GM12874 (cell line): ENCODE measurements at regions not wholly inside any gene's neighbourhood (a gene's known extent, or its start where the extent isn't known, plus 50 kb on each side); places are given as distances from the start of the nearest gene placed in this dataset.

Experiments used
- TF ChIP-seq, protein P1 (sequence below): IDR thresholded peaks from 2 replicates; pipeline ENCODE4 v1.5.1; 2011; ENCODE audit warnings: low read depth, mild to moderate bottlenecking, control low read depth, low read length, moderate library complexity; ENCODE audit not compliant: insufficient read depth

DNA sequence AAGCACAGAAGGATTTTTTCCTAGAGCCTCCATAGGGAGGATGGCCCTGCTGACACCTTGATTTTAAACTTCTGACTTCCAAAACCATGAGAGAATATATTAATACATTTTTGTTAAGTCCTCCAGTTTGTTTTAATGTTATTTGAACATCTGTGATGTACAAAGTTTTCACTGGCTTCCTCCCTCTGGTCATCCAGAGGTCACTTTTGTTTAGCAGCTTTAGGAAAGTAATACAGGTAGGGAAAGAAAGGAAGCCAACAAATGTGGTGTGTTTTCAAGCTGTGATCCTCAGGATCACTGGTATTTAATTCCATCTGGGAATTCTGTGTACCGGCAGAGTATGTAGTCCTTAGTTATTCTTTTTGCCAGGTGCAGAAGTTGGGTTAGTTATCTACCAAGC is 488.8 kb upstream of the ATXN8OS start:
- TF ChIP-seq, protein P1, sequence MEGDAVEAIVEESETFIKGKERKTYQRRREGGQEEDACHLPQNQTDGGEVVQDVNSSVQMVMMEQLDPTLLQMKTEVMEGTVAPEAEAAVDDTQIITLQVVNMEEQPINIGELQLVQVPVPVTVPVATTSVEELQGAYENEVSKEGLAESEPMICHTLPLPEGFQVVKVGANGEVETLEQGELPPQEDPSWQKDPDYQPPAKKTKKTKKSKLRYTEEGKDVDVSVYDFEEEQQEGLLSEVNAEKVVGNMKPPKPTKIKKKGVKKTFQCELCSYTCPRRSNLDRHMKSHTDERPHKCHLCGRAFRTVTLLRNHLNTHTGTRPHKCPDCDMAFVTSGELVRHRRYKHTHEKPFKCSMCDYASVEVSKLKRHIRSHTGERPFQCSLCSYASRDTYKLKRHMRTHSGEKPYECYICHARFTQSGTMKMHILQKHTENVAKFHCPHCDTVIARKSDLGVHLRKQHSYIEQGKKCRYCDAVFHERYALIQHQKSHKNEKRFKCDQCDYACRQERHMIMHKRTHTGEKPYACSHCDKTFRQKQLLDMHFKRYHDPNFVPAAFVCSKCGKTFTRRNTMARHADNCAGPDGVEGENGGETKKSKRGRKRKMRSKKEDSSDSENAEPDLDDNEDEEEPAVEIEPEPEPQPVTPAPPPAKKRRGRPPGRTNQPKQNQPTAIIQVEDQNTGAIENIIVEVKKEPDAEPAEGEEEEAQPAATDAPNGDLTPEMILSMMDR: no peak

DNA sequence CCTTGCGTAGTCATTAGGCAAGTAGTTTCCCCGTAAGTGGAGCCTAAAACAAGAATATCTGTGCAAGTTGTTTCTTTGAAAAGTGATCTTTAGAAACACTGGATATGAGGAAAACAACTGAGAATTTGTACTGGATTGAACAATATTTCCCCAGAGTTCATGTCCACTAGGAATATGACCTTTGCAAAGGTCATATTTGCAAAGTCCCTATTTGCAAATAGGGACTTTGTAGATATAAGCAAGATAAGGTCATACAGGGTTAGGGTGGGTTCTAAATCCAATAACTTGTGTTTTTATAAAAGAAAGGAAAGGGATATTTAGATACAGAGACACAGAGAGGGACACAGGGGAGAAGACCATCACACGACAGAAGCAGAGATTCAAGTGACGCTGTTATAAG is 489.2 kb upstream of the ATXN8OS start:
- TF ChIP-seq, protein P1: no peak

DNA sequence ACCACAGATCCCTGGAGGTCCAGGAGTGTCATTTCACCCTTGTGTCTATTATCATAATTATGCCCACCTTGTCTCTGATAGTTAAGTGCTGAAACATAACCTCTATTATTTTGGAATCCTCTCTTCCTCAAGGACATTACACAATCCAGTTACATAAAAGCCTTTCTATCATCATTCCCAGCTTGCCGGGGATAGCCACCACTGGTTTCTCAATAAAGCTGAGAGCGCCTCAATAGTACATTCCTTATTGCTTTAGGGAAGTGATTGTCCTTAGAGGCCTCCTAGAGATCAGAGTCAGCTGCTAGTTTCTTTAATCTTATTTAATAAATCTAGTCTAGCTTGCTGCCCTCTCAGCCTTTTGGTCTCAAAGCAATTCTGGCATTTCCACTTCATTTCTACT is 490.0 kb upstream of the ATXN8OS start:
- TF ChIP-seq, protein P1: no peak

DNA sequence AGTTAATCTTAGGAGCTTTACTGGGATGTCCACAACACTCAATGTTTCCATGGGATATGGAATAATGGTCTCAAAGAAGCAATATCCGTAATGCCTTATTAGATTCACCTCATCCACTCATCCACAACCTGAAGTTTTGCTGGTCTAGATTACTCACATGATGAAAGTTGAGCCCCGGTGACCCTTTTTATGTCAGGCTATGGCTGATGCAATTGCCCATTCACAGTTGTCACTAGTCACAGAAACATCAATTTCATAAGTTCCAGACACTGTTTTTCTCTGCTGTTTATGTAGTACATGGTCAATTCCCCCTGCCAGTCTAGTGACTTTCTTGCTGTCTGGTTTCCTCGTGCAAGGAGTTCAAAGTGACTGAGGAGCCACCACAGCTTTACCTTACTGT is 491.2 kb upstream of the ATXN8OS start:
- TF ChIP-seq, protein P1: no peak

DNA sequence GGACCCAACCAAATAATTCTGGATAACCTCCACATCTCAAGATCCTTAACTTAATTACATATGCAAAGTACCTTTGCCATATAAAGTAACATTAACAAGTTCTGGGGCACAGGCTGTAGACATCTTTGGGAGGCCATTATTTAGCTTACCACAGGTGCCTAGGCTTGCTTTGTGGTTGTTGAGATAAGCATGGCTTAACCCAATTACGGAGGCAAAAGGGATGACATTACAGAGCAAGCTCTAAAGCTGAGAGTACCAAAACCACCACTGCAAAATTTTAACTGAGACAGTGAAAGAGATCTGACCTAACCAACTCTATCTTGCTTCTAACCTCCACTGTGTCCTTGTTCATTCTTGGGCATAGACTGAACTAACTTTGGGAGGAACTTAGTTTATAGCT is 502.9 kb upstream of the ATXN8OS start:
- TF ChIP-seq, protein P1: no peak

DNA sequence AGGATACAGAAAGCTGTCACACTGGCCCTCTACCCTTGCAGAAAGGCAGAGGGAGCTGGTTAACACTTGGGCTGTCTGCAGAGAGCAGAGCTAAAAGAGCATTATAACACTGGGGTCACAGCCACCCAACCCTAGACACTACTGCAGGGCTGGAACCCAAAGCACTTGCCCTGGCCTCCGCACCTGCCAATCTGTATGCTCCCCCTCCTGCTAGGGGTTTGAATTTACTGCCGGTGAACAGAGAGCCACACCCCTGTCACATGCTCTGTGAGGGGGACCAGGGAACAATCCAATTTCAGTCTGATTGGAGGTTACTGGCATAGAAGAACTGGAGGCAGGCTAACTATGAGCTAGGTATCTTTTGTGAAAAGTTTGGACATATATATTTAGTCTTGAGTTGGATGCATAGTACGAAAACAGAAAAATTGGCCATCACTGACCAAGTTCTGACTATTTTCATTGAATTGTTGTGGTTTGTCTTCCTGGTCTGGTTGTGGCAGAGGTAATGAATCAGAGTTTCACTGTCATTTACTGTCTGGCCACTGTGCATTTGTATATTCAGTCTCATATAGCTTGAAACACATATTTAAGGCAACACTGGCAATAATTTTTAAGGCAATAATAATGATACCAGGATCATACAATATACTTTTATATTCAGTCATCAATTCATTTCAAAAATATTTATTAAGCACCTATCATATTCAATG is 504.3 kb upstream of the ATXN8OS start:
- TF ChIP-seq, protein P1: no peak

DNA sequence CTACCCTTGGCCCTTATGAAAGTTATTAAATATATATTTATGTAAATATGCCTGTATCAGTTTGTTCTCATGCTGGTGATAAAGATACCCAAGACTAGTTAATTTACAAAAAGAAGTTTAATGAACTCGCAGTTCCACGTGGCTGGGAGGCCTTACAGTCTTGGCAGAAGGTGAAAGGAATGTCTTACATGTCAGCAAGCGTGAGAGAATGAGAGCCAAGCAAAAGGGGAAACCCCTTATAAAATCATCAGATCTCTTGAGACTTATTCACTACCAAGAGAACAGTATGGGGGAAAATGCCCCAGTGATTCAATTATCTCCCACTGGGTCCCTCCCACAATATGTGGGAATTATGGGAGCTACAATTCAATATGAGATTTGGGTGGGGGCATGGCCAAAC is 506.0 kb upstream of the ATXN8OS start:
- TF ChIP-seq, protein P1: no peak

DNA sequence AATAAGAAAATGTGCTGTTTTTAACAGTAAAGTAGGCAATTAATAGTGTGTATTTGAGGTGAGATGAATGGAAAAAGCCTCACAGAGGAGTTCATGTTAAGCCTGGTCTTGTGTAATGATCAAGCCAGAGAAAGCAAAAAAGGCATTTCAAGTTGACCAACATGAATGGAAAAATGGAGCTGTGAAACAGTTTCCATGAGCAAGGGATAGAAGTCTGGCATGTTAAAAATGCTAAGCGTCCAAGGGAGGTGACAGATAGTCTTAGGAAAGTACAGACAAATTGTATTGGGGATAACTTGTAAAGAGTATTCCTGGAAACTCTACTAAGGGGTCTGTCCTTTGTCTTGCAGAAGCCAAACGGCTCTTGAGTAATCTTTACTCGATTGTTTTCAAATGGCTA is 506.8 kb upstream of the ATXN8OS start:
- TF ChIP-seq, protein P1: no peak
